ENCODE measurements at regions not wholly inside any gene's neighbourhood (a gene's known extent, or its start where the extent isn't known, plus 50 kb on each side); places are given as distances from the start of the nearest gene placed in this dataset.

DNA sequence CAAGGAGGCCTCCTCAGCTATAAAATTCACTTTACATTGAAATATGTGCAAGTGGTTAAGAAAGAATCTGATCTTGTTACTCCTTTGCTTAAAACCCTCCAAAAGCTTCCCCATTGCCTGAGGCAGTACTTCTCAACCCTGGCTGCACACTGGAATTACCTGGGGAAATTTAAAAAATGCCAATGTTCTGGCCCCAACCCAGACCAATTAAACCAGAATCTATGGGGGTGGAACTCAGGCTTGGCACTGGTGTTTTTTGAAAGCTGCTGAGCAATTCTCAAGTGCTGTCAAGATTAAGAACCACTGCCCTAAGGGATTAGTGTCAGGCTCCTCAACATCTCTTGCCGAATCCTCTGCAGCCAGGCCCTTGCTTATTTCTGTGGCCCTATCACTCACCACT, 269.6 kb downstream of the ELAVL2 start:
- Histone ChIP-seq H3K27ac (ENCODE audit: low read length) (no peak overlapping the region), H3K9me3 (ENCODE audit: control insufficient read depth, low read length) (no peaks in the 10 kb centered on the region), H3K4me3 (ENCODE audit: low read length) (no peak overlapping the region), H3K27me3 (ENCODE audit: control insufficient read depth, insufficient read depth) (peaks cover 2% of the 10 kb centered on the region), H3K4me1 (ENCODE audit: control insufficient read depth, insufficient read depth, low read length) (no peaks in the 10 kb centered on the region)
- 50% methylated on average over 1 of the region's 1 CpG for WGBS
- intact Hi-C loops (cut with DNase I) = no loop called here
- DNase-seq = no peak
- ATAC-seq = no peak

DNA sequence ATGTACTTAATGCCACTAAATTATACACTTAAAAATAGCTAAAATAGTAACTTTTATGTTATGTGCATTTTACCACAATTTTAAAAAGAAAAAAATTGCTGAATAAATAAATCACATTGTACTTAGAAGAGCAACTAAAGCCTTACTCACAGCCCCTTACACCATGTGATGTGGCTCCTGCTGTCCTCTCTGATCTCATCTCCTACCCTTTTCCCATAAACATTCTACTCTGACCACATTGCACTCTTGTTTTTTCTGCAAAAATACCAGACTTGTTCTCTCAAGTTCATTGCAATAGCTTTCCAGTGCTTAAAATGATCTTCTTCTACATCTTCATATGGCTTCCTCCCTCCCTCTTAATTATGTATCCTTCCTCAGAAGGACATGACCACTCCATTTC, 268.4 kb downstream of the ELAVL2 start:
- intact Hi-C loops (cut with DNase I) = no loop called here
- peaks cover 2% of the 10 kb centered on the region for H3K27me3 ChIP-seq (ENCODE audit: control insufficient read depth, insufficient read depth)
- H3K27ac ChIP-seq (ENCODE audit: low read length) = no peak overlapping the region
- H3K4me3 ChIP-seq (ENCODE audit: low read length) = no peak overlapping the region
- H3K9me3 ChIP-seq (ENCODE audit: control insufficient read depth, low read length) = no peaks in the 10 kb centered on the region
- DNase-seq (no peak), ATAC-seq (no peak)
- no peaks in the 10 kb centered on the region for H3K4me1 ChIP-seq (ENCODE audit: control insufficient read depth, insufficient read depth, low read length)

GRCh38 chr9:23559522-23559921, 266.5 kb downstream of the ELAVL2 start:
- ATAC-seq = no peak
- H3K9me3 ChIP-seq (ENCODE audit: control insufficient read depth, low read length) = no peaks in the 10 kb centered on the region
- no peaks in the 10 kb centered on the region for H3K4me1 ChIP-seq (ENCODE audit: control insufficient read depth, insufficient read depth, low read length)
- intact Hi-C loops (cut with DNase I) = no loop called here
- no peak for DNase-seq
- peaks cover under 1% of the 10 kb centered on the region for H3K27me3 ChIP-seq (ENCODE audit: control insufficient read depth, insufficient read depth)
- no peak overlapping the region for H3K4me3 ChIP-seq (ENCODE audit: low read length)
- H3K27ac ChIP-seq (ENCODE audit: low read length) = no peak overlapping the region
- WGBS = 90% methylated on average over 4 of the region's 4 CpGs

GRCh38 chr9:23563517-23563916, 262.5 kb downstream of the ELAVL2 start:
- intact Hi-C loops (cut with DNase I) = no loop called here
- Histone ChIP-seq H3K27ac (ENCODE audit: low read length) (no peak overlapping the region), H3K9me3 (ENCODE audit: control insufficient read depth, low read length) (no peaks in the 10 kb centered on the region), H3K4me1 (ENCODE audit: control insufficient read depth, insufficient read depth, low read length) (no peaks in the 10 kb centered on the region), H3K4me3 (ENCODE audit: low read length) (no peak overlapping the region), H3K27me3 (ENCODE audit: control insufficient read depth, insufficient read depth) (no peaks in the 10 kb centered on the region)
- WGBS = 34% methylated on average over 3 of the region's 3 CpGs
- DNase-seq (no peak), ATAC-seq (no peak)

GRCh38 chr9:23567516-23568165, 258.4 kb downstream of the ELAVL2 start:
- 61% methylated on average over 5 of the region's 5 CpGs for WGBS
- DNase-seq (no peak), ATAC-seq (no peak)
- no peaks in the 10 kb centered on the region for H3K4me1 ChIP-seq (ENCODE audit: control insufficient read depth, insufficient read depth, low read length)
- no peak overlapping the region for H3K4me3 ChIP-seq (ENCODE audit: low read length)
- no peaks in the 10 kb centered on the region for H3K9me3 ChIP-seq (ENCODE audit: control insufficient read depth, low read length)
- intact Hi-C loops (cut with DNase I) = no loop called here
- no peak overlapping the region for H3K27ac ChIP-seq (ENCODE audit: low read length)
- no peaks in the 10 kb centered on the region for H3K27me3 ChIP-seq (ENCODE audit: control insufficient read depth, insufficient read depth)

GRCh38 chr9:23571414-23572104, 254.5 kb downstream of the ELAVL2 start:
- intact Hi-C loops (cut with DNase I) = no loop called here
- Histone ChIP-seq H3K9me3 (ENCODE audit: control insufficient read depth, low read length) (no peaks in the 10 kb centered on the region), H3K4me1 (ENCODE audit: control insufficient read depth, insufficient read depth, low read length) (no peaks in the 10 kb centered on the region), H3K27me3 (ENCODE audit: control insufficient read depth, insufficient read depth) (no peaks in the 10 kb centered on the region), H3K4me3 (ENCODE audit: low read length) (no peak overlapping the region), H3K27ac (ENCODE audit: low read length) (no peak overlapping the region)
- WGBS = 68% methylated on average over 2 of the region's 2 CpGs
- no peak for DNase-seq
- no peak for ATAC-seq

GRCh38 chr9:23573800-23574199, 252.2 kb downstream of the ELAVL2 start:
- DNase-seq (no peak), ATAC-seq (no peak)

DNA sequence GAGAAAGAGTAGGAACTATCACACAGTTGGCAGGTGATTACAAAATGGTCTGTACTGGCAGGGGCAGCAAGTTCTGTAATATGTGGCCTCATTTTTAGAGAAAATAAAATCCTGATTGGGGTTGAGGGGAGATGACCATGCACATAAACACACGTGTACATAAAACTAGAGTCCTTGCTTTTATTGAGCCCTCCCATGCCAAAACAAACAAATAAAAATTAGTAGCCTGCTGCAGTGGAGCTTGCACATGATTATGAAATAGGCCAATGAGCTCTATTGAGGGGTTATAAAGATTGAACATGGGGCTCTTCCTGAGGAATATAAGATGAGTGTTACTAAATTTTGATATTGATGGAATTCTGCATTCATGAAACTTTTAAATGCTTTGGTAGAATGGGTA, 248.4 kb downstream of the ELAVL2 start:
- ATAC-seq (no peak), DNase-seq (no peak)
- Histone ChIP-seq H3K27me3 (ENCODE audit: control insufficient read depth, insufficient read depth) (no peaks in the 10 kb centered on the region), H3K4me1 (ENCODE audit: control insufficient read depth, insufficient read depth, low read length) (no peaks in the 10 kb centered on the region), H3K4me3 (ENCODE audit: low read length) (no peak overlapping the region), H3K9me3 (ENCODE audit: control insufficient read depth, low read length) (no peaks in the 10 kb centered on the region), H3K27ac (ENCODE audit: low read length) (no peak overlapping the region)
- intact Hi-C loops (cut with DNase I) = no loop called here
- 61% methylated on average over 1 of the region's 1 CpG for WGBS

More at GRCh38 chr9:23573800-23574199, 252.2 kb downstream of the ELAVL2 start:
- Histone ChIP-seq H3K4me1 (ENCODE audit: control insufficient read depth, insufficient read depth, low read length) (no peaks in the 10 kb centered on the region), H3K27me3 (ENCODE audit: control insufficient read depth, insufficient read depth) (no peaks in the 10 kb centered on the region), H3K4me3 (ENCODE audit: low read length) (no peak overlapping the region), H3K27ac (ENCODE audit: low read length) (no peak overlapping the region), H3K9me3 (ENCODE audit: control insufficient read depth, low read length) (no peaks in the 10 kb centered on the region)
- intact Hi-C loops (cut with DNase I) = no loop called here

DNA sequence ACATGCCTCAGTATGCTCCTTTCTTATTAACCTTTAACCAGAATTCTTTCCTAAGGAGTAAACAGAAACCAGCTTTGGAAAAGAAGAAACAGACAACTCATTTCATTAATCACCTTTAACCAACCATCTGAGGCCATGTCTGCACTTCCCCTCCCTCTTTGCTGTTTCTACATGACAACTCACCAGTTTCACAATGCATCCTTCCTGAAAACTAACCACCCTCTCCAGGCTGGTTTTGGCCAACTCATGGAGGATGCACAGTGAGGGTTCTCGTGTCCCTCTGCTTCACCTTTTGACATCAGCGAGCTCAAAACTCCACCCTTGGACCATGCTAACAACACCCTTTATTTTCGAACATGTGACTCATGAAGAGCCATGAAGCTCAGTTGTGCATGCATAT, 244.1 kb downstream of the ELAVL2 start:
- Histone ChIP-seq H3K4me1 (ENCODE audit: control insufficient read depth, insufficient read depth, low read length) (no peaks in the 10 kb centered on the region), H3K4me3 (ENCODE audit: low read length) (no peak overlapping the region), H3K27me3 (ENCODE audit: control insufficient read depth, insufficient read depth) (no peaks in the 10 kb centered on the region), H3K27ac (ENCODE audit: low read length) (no peak overlapping the region), H3K9me3 (ENCODE audit: control insufficient read depth, low read length) (no peaks in the 10 kb centered on the region)
- 82% methylated on average over 3 of the region's 3 CpGs for WGBS
- DNase-seq (no peak), ATAC-seq (no peak)
- intact Hi-C loops (cut with DNase I) = no loop called here

- Histone ChIP-seq H3K9me3 (ENCODE audit: control insufficient read depth, low read length) (no peaks in the 10 kb centered on the region), H3K27me3 (ENCODE audit: control insufficient read depth, insufficient read depth) (no peaks in the 10 kb centered on the region), H3K4me3 (ENCODE audit: low read length) (no peak overlapping the region), H3K4me1 (ENCODE audit: control insufficient read depth, insufficient read depth, low read length) (no peaks in the 10 kb centered on the region), H3K27ac (ENCODE audit: low read length) (no peak overlapping the region)
- no peak for ATAC-seq
- intact Hi-C loops (cut with DNase I) = no loop called here
- DNase-seq = no peak
- WGBS = 94% methylated on average over 4 of the region's 4 CpGs
Observed at GRCh38 chr9:23582836-23583235, 243.2 kb downstream of the ELAVL2 start.

- peaks cover 4% of the 10 kb centered on the region for H3K4me1 ChIP-seq (ENCODE audit: control insufficient read depth, insufficient read depth, low read length)
- intact Hi-C loops (cut with DNase I) = no loop called here
- H3K27me3 ChIP-seq (ENCODE audit: control insufficient read depth, insufficient read depth) = no peaks in the 10 kb centered on the region
- H3K4me3 ChIP-seq (ENCODE audit: low read length) = no peak overlapping the region
- H3K9me3 ChIP-seq (ENCODE audit: control insufficient read depth, low read length) = no peaks in the 10 kb centered on the region
- DNase-seq (no peak), ATAC-seq (peak in 1 of 2 donors; percentile 17)
- no peak overlapping the region for H3K27ac ChIP-seq (ENCODE audit: low read length)
- 62% methylated on average over 1 of the region's 1 CpG for WGBS
Observed at GRCh38 chr9:23586906-23587305, 239.1 kb downstream of the ELAVL2 start.

GRCh38 chr9:23587433-23587832, 238.6 kb downstream of the ELAVL2 start:
- peak; percentile 73 to 89 (median 86) for DNase-seq
- intact Hi-C loops (cut with DNase I) = no loop called here
- peaks cover 4% of the 10 kb centered on the region for H3K4me1 ChIP-seq (ENCODE audit: control insufficient read depth, insufficient read depth, low read length)
- no peaks in the 10 kb centered on the region for H3K9me3 ChIP-seq (ENCODE audit: control insufficient read depth, low read length)
- H3K27ac ChIP-seq (ENCODE audit: low read length) = no peak overlapping the region
- peak; percentile 93 for ATAC-seq
- WGBS = 21% methylated on average over 3 of the region's 3 CpGs
- H3K4me3 ChIP-seq (ENCODE audit: low read length) = no peak overlapping the region
- no peaks in the 10 kb centered on the region for H3K27me3 ChIP-seq (ENCODE audit: control insufficient read depth, insufficient read depth)
